ENCODE measurements at regions not wholly inside any gene's neighbourhood (a gene's known extent, or its start where the extent isn't known, plus 50 kb on each side); places are given as distances from the start of the nearest gene placed in this dataset.
"Not testable (repeated sequence)": the region's sequence is repeated elsewhere in the genome, so short reads cannot be mapped to it uniquely, and the experiment has no call there.

- no peak for DNase-seq
Observed at GRCh38 chr10:85407088-85407487, 959.5 kb downstream of the GRID1 start.

GRCh38 chr10:85408388-85408787, 958.2 kb downstream of the GRID1 start:
- DNase-seq = no peak

GRCh38 chr10:85410586-85410985, 956.0 kb downstream of the GRID1 start:
- DNase-seq = not testable (repeated sequence)

GRCh38 chr10:85413570-85413969, 953.0 kb downstream of the GRID1 start:
- no peak for DNase-seq

- DNase-seq = no peak
Observed at GRCh38 chr10:85420501-85421191, 945.9 kb downstream of the GRID1 start.

- DNase-seq = no peak
Observed at GRCh38 chr10:85421421-85421820, 945.2 kb downstream of the GRID1 start.

- DNase-seq = no peak
Observed at GRCh38 chr10:85429126-85429525, 937.5 kb downstream of the GRID1 start.

GRCh38 chr10:85430991-85431390, 935.6 kb downstream of the GRID1 start:
- no peak for DNase-seq

GRCh38 chr10:85433248-85433647, 933.3 kb downstream of the GRID1 start:
- no peak for DNase-seq

- no peak for DNase-seq
Observed at GRCh38 chr10:85444868-85445267, 921.7 kb downstream of the GRID1 start.

GRCh38 chr10:85445702-85446101, 920.9 kb downstream of the GRID1 start:
- no peak for DNase-seq

GRCh38 chr10:85446827-85447226, 919.8 kb downstream of the GRID1 start:
- no peak for DNase-seq

GRCh38 chr10:85447690-85448089, 918.9 kb downstream of the GRID1 start:
- no peak for DNase-seq

GRCh38 chr10:85448716-85449115, 917.9 kb downstream of the GRID1 start:
- DNase-seq = no peak

GRCh38 chr10:85454386-85454785, 912.2 kb downstream of the GRID1 start:
- DNase-seq = no peak

GRCh38 chr10:85457191-85457590, 909.4 kb downstream of the GRID1 start:
- no peak for DNase-seq

- no peak for DNase-seq
Observed at GRCh38 chr10:85458324-85458723, 908.3 kb downstream of the GRID1 start.

- DNase-seq = no peak
Observed at GRCh38 chr10:85459906-85460305, 906.7 kb downstream of the GRID1 start.

GRCh38 chr10:85464336-85464735, 902.3 kb downstream of the GRID1 start:
- no peak for DNase-seq

- no peak for DNase-seq
Observed at GRCh38 chr10:85477979-85478378, 888.6 kb downstream of the GRID1 start.

GRCh38 chr10:85490431-85490830, 876.2 kb downstream of the GRID1 start:
- DNase-seq = no peak

- DNase-seq = no peak
Observed at GRCh38 chr10:85491652-85492051, 874.9 kb downstream of the GRID1 start.

- DNase-seq = no peak
Observed at GRCh38 chr10:85492684-85493083, 873.9 kb downstream of the GRID1 start.

- no peak for DNase-seq
Observed at GRCh38 chr10:85493703-85494102, 872.9 kb downstream of the GRID1 start.

GRCh38 chr10:85504641-85505040, 862.0 kb downstream of the GRID1 start:
- DNase-seq = not testable (repeated sequence)
